Activated naive CD4-positive, alpha-beta T cell treated with anti-CD3 and anti-CD28 coated beads, Interleukin-2, amount 50 U/mL, for 24 hours (primary cell): ENCODE measurements at regions not wholly inside any gene's neighbourhood (a gene's known extent, or its start where the extent isn't known, plus 50 kb on each side); places are given as distances from the start of the nearest gene placed in this dataset.

Experiments
- H3K27ac Mint-ChIP-seq: one replicate; pipeline ENCODE4 v1.8.0; 2021; ENCODE audit warnings: mild to moderate bottlenecking, mixed read lengths
- H3K27me3 Mint-ChIP-seq: one replicate; pipeline ENCODE4 v1.8.0; 2021; ENCODE audit warnings: mixed read lengths
- H3K36me3 Mint-ChIP-seq: one replicate; pipeline ENCODE4 v1.8.0; 2021; ENCODE audit warnings: mixed read lengths
- H3K4me1 Mint-ChIP-seq: one replicate; pipeline ENCODE4 v1.8.0; 2021; ENCODE audit warnings: mixed read lengths
- H3K4me3 Mint-ChIP-seq: one replicate; pipeline ENCODE4 v1.8.0; 2021; ENCODE audit warnings: mild to moderate bottlenecking, mixed read lengths
- H3K9me3 Mint-ChIP-seq: one replicate; pipeline ENCODE4 v1.8.0; 2021; ENCODE audit warnings: mixed read lengths

DNA sequence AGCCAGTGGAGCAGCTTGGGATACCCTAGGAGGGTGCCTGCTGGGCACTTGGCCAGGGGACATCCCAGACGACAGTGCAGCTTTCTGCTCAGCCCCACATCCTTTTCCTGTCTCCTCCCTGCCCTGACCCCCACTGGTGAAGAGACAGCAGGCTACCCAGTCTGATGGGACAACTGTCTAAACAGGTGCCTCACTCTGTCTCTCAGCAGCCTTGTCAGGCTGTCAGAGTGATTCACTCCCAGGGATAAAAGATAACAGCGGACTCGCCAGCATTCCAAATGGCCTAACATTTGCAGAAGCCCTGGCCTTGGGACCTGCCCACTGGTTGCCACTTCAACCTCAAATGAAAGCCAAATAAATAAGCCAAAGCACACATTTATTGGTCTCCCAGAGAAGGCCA, 318.6 kb upstream of the PLET1 start:
- H3K36me3 Mint-ChIP-seq = no peaks in the 10 kb centered on the region
- no peaks in the 10 kb centered on the region for H3K4me1 Mint-ChIP-seq
- H3K27me3 Mint-ChIP-seq = no peaks in the 10 kb centered on the region
- H3K27ac Mint-ChIP-seq = no peak overlapping the region
- H3K9me3 Mint-ChIP-seq = no peaks in the 10 kb centered on the region
- no peak overlapping the region for H3K4me3 Mint-ChIP-seq

- Mint-ChIP-seq H3K4me1 (no peaks in the 10 kb centered on the region), H3K27ac (no peak overlapping the region), H3K9me3 (no peaks in the 10 kb centered on the region), H3K27me3 (no peaks in the 10 kb centered on the region), H3K4me3 (no peak overlapping the region), H3K36me3 (no peaks in the 10 kb centered on the region)
Observed at GRCh38 chr11:112580864-112581263, 320.2 kb upstream of the PLET1 start.

- H3K36me3 Mint-ChIP-seq = no peaks in the 10 kb centered on the region
- no peaks in the 10 kb centered on the region for H3K9me3 Mint-ChIP-seq
- H3K4me1 Mint-ChIP-seq = no peaks in the 10 kb centered on the region
- no peak overlapping the region for H3K4me3 Mint-ChIP-seq
- H3K27ac Mint-ChIP-seq = no peak overlapping the region
- no peaks in the 10 kb centered on the region for H3K27me3 Mint-ChIP-seq
Observed at GRCh38 chr11:112581747-112582146, 321.1 kb upstream of the PLET1 start.

DNA sequence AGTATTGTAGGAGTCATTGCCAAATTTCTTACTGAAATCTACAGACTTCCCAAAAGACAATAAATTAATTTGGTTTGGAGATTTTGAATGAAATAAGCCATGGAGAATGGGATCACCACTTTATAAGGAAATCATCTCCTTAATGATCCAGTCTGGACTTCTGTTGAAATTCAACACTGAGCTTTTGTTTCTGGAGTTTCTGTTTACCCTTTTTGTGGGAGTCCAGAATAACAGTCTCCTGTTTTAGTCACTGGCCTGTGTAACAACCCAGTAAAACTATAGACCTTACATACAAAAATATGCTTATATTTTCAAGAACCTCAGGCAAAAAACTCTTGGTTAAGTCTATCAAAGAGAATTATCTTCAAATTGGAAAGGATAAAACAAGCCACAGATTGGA, 321.7 kb upstream of the PLET1 start:
- Mint-ChIP-seq H3K4me1 (no peaks in the 10 kb centered on the region), H3K27me3 (no peaks in the 10 kb centered on the region), H3K4me3 (no peak overlapping the region), H3K36me3 (no peaks in the 10 kb centered on the region), H3K27ac (no peak overlapping the region), H3K9me3 (no peaks in the 10 kb centered on the region)

GRCh38 chr11:112583261-112583893, 322.7 kb upstream of the PLET1 start:
- no peaks in the 10 kb centered on the region for H3K36me3 Mint-ChIP-seq
- no peaks in the 10 kb centered on the region for H3K27me3 Mint-ChIP-seq
- H3K27ac Mint-ChIP-seq = no peak overlapping the region
- no peaks in the 10 kb centered on the region for H3K9me3 Mint-ChIP-seq
- no peaks in the 10 kb centered on the region for H3K4me1 Mint-ChIP-seq
- H3K4me3 Mint-ChIP-seq = no peak overlapping the region

DNA sequence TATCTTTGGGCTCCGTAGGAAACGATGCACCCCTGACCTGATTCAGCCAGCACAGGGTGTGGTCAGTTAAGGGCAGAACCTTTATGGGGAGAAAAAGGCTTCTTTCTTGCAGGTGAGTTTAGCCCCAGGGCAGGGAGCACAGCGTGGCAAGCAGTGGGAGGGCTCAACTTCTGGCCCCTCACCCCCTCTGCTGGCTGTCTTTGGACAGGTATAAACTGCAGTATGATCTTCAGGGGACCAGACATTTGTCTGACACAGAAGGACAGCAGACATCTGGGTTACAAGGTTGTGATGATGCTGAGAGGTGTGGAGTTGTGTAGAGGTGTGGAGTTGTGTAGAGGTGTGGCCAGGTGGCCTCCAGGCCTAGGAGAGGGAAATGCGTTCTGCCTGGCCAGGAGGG, 324.0 kb upstream of the PLET1 start:
- Mint-ChIP-seq H3K27ac (no peak overlapping the region), H3K4me3 (no peak overlapping the region), H3K9me3 (no peaks in the 10 kb centered on the region), H3K4me1 (no peaks in the 10 kb centered on the region), H3K36me3 (no peaks in the 10 kb centered on the region), H3K27me3 (no peaks in the 10 kb centered on the region)

DNA sequence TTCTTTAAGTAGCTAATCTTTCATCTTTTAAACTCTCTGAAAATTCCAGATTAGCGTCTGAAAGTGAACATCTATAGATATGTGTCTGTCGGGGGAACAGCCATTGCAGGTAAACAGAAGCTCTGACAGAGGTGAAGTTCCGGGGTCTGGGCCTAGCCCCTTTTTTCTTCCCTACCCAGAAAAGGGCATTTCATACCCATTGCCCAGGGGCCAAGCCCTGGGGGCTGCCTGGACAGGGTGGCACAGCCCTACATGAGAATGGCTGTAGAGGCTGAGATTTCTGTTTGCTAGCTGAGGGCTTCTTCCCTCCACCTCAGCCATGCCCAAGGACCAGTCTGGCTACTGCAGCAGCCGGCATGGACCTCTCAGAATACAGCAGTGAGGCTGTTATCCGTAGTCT, 327.0 kb upstream of the PLET1 start:
- no peak overlapping the region for H3K4me3 Mint-ChIP-seq
- no peaks in the 10 kb centered on the region for H3K4me1 Mint-ChIP-seq
- no peak overlapping the region for H3K27ac Mint-ChIP-seq
- no peaks in the 10 kb centered on the region for H3K36me3 Mint-ChIP-seq
- H3K9me3 Mint-ChIP-seq = no peaks in the 10 kb centered on the region
- H3K27me3 Mint-ChIP-seq = no peaks in the 10 kb centered on the region

DNA sequence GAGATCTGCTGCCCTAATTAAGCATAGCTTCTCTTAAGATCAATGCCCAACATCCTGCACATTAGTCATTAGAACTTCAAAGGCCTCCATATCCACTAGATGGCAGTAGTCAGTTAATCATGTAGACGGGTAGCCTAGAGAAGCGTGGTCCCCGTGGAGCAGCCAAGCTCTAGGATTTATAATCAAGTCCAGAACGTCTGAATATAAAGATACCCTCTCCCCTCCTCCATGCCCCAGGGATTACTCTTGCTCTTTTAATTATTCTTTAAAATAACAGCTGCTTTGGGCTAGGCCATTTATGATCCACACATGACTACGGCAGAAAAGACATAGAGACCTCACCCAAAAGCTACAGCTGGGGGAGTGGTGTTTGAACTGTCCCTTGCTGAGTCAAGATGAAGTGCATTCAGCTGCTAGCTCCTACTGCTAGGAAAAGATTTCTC, 327.6 kb upstream of the PLET1 start:
- Mint-ChIP-seq H3K36me3 (no peaks in the 10 kb centered on the region), H3K27ac (no peak overlapping the region), H3K27me3 (no peaks in the 10 kb centered on the region), H3K4me1 (no peaks in the 10 kb centered on the region), H3K9me3 (no peaks in the 10 kb centered on the region), H3K4me3 (no peak overlapping the region)

GRCh38 chr11:112589155-112589554, 328.5 kb upstream of the PLET1 start:
- no peaks in the 10 kb centered on the region for H3K36me3 Mint-ChIP-seq
- H3K4me3 Mint-ChIP-seq = no peak overlapping the region
- no peaks in the 10 kb centered on the region for H3K4me1 Mint-ChIP-seq
- H3K9me3 Mint-ChIP-seq = no peaks in the 10 kb centered on the region
- H3K27ac Mint-ChIP-seq = no peak overlapping the region
- H3K27me3 Mint-ChIP-seq = no peaks in the 10 kb centered on the region

- no peaks in the 10 kb centered on the region for H3K36me3 Mint-ChIP-seq
- no peaks in the 10 kb centered on the region for H3K9me3 Mint-ChIP-seq
- no peak overlapping the region for H3K4me3 Mint-ChIP-seq
- no peaks in the 10 kb centered on the region for H3K27me3 Mint-ChIP-seq
- no peak overlapping the region for H3K27ac Mint-ChIP-seq
- no peaks in the 10 kb centered on the region for H3K4me1 Mint-ChIP-seq
Observed at GRCh38 chr11:112590764-112591163, 330.1 kb upstream of the PLET1 start.

DNA sequence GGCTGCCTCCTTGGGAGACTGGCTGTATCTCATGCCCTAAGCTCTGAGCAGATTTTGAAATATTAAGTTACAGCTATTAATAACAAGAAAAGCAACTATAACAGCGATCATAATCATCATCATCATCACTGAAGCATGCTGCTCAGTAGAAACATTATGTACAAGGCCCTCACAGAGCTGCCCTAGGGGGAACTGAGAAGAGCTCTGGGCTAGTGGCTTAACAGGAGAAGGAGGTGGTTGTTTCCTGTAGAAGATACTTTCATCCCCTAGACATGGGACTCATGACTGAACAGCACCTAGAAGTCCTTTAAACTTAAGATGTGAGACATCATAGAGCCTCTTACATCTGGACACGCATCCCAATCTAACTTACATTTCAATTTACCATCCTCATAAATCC, 332.8 kb upstream of the PLET1 start:
- H3K4me3 Mint-ChIP-seq = no peak overlapping the region
- H3K4me1 Mint-ChIP-seq = peaks cover 8% of the 10 kb centered on the region

GRCh38 chr11:112596324-112596723, 335.7 kb upstream of the PLET1 start:
- H3K27me3 Mint-ChIP-seq = peaks cover 2% of the 10 kb centered on the region
- H3K9me3 Mint-ChIP-seq = no peaks in the 10 kb centered on the region
- H3K4me3 Mint-ChIP-seq = no peak overlapping the region
- H3K36me3 Mint-ChIP-seq = no peaks in the 10 kb centered on the region
- H3K27ac Mint-ChIP-seq = no peak overlapping the region
- peaks cover 8% of the 10 kb centered on the region for H3K4me1 Mint-ChIP-seq

More for the DNA sequence above, 332.8 kb upstream of the PLET1 start:
- Mint-ChIP-seq H3K27ac (no peak overlapping the region), H3K9me3 (no peaks in the 10 kb centered on the region), H3K36me3 (no peaks in the 10 kb centered on the region), H3K27me3 (peaks cover 2% of the 10 kb centered on the region)

DNA sequence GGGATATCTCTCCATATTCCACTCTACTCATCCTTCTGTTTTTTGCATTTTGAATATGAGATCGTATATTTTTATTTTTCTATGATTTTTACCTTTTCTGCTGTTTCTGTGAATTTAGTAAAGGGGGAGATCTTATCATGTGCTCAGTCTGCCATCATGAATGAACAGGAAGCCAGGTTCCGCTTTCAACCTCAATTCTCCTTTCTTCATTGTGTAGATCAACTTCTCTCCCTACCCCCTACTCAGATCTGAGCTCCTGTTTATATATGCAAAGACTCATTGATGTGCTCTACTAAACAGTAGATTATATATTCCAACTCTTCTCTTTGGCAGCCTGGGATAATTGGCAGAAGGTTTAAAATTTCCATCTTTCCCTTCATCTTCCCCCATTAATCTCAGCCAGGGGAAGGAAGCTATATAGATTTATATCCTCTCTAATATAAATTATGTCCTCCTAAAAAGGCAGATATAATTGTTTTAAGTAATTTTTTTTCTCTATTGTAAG, 336.7 kb upstream of the PLET1 start:
- Mint-ChIP-seq H3K9me3 (no peaks in the 10 kb centered on the region), H3K4me1 (peaks cover 8% of the 10 kb centered on the region), H3K27me3 (peaks cover 2% of the 10 kb centered on the region), H3K36me3 (no peaks in the 10 kb centered on the region), H3K27ac (no peak overlapping the region), H3K4me3 (no peak overlapping the region)

DNA sequence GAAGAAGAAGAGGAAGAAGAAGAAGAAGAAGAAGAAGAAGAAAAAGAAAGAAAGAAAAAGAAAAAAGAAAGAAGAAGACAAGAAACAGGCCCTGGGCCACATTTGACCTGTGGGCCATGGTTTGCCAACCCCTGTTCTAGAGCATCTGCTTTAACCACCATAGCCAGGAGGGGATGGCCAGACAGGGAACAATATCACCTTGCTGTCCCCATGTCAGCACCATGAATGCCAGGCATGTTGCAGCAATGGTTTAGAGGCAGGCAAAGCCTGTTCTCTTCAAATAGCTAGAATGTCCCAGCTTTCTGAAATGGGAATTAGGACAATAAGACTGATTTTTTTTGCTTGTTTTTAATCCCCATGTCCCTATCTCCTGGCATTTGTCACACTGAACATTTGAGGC, 338.6 kb upstream of the PLET1 start:
- no peak overlapping the region for H3K4me3 Mint-ChIP-seq

GRCh38 chr11:112599856-112600533, 339.3 kb upstream of the PLET1 start:
- no peaks in the 10 kb centered on the region for H3K36me3 Mint-ChIP-seq
- H3K4me3 Mint-ChIP-seq = no peak overlapping the region
- peaks cover 8% of the 10 kb centered on the region for H3K4me1 Mint-ChIP-seq
- no peaks in the 10 kb centered on the region for H3K9me3 Mint-ChIP-seq
- H3K27me3 Mint-ChIP-seq = peaks cover 6% of the 10 kb centered on the region
- H3K27ac Mint-ChIP-seq = no peak overlapping the region

More for the DNA sequence above, 338.6 kb upstream of the PLET1 start:
- no peak overlapping the region for H3K27ac Mint-ChIP-seq
- H3K27me3 Mint-ChIP-seq = peaks cover 4% of the 10 kb centered on the region
- H3K36me3 Mint-ChIP-seq = no peaks in the 10 kb centered on the region
- peaks cover 8% of the 10 kb centered on the region for H3K4me1 Mint-ChIP-seq
- H3K9me3 Mint-ChIP-seq = no peaks in the 10 kb centered on the region

DNA sequence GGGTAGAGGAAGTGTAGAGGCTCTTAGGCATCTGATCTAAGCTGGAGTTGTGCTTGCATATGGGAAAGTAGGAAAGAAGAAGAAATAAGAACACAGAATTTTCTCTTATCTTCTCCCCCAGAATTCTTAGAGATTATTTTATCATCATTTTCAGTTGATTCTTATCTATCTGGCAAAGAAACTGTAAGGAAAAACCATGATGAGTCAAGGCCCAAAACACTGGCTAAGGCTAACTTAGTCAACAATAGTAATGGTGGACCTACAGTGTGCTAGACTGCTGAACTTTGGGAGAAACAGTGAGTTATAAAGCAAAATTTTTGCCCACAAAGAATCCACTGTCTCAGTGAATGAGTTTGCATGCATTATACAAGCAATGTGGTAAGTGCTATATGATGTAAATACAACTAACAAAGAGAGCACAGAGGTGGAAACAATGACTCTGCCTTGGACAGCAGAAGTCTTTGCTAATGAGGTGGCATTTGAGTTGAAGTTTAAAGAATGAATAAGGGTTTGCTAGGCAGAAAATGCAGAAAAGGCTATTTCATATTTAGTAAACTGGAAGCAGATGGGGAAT, 344.5 kb upstream of the PLET1 start:
- Mint-ChIP-seq H3K27ac (no peak overlapping the region), H3K9me3 (no peaks in the 10 kb centered on the region), H3K4me1 (no peaks in the 10 kb centered on the region), H3K4me3 (no peak overlapping the region), H3K27me3 (peaks cover 9% of the 10 kb centered on the region), H3K36me3 (no peaks in the 10 kb centered on the region)
